Right lobe of liver (tissue), 6 donors: ENCODE measurements at regions not wholly inside any gene's neighbourhood (a gene's known extent, or its start where the extent isn't known, plus 50 kb on each side); places are given as distances from the start of the nearest gene placed in this dataset.

Experiments
- ATAC-seq, 4 donors: fragments of 200-7000 bp; cut with Tn5 transposase; one replicate each; pipeline ENCODE4 v1.9.1; 2020; ENCODE audit warnings: mild to moderate bottlenecking in 4 of 4, moderate library complexity in 4 of 4
- DNase-seq, 3 donors: peaks; one replicate each; pipeline ENCODE4 v3.0.0-alpha.2; 2020
- H3K27ac ChIP-seq, 3 donors: fragments of 200-600 bp; one replicate each; pipeline ENCODE4 v1.8.0; 2022
- H3K27me3 ChIP-seq, 2 donors: fragments of 200-600 bp; one replicate each; pipeline ENCODE4 v1.8.0; 2022
- H3K36me3 ChIP-seq, 4 donors: fragments of 200-600 bp; sonication (generic) in 1 of 4; one replicate each; pipeline versions ENCODE4 v1.5.1 to v1.8.0; 2017 to 2022; ENCODE audit warnings: control low read depth in 1 of 4
- H3K4me1 ChIP-seq, 4 donors: fragments of 200-600 bp; sonication (generic) in 1 of 4; one replicate each; pipeline versions ENCODE4 v1.5.1 to v1.8.0; 2017 to 2022; ENCODE audit warnings: control low read depth in 1 of 4
- H3K4me3 ChIP-seq, 3 donors: fragments of 200-600 bp; one replicate each; pipeline ENCODE4 v1.8.0; 2022
- H3K9me3 ChIP-seq, 4 donors: fragments of 200-600 bp; sonication (generic) in 1 of 4; one replicate each; pipeline versions ENCODE4 v1.5.1 to v1.8.0; 2017 to 2022; ENCODE audit warnings: control low read depth in 1 of 4
- CTCF ChIP-seq, 4 donors: fragments of 200-600 bp in 3 of 4; fragments of 450-650 bp in 1 of 4; IDR thresholded peaks; one replicate each; pipeline versions ENCODE4 v1.5.1 to v1.8.0; 2016 to 2022; ENCODE audit warnings: antibody characterized with exemption in 4 of 4, mild to moderate bottlenecking in 2 of 4
- POLR2A ChIP-seq: fragments of 450-650 bp; IDR thresholded peaks from one replicate; pipeline ENCODE4 v1.6.1; 2017; ENCODE audit warnings: antibody characterized with exemption, mild to moderate bottlenecking
- WGBS: methylation state at CpG from one replicate; pipeline ENCODE4 v1.1.6; 2018; ENCODE audit warnings: low coverage, low lambda C conversion rate; ENCODE audit not compliant: insufficient coverage; ENCODE audit errors: missing lambda C conversion rate; 5-methylcytosine and 5-hydroxymethylcytosine counted together
- intact Hi-C, 2 donors: fragments of 100-400 bp; cut with DNase I; formaldehyde crosslinking; loops; one replicate each; pipeline versions ENCODE4 v1.11.2 to v1.14.1; 2022
- donor health status: DM: no; HTN: yes; CAD: no.
- donor health status: DM: no; HTN: no; CAD: no.
- donor health status: DM: no; HTN: no; CAD: no.
- donor health status: DM: no; HTN: yes; CAD: no.
- donor health status: DM: no; HTN: yes; CAD: no.

DNA sequence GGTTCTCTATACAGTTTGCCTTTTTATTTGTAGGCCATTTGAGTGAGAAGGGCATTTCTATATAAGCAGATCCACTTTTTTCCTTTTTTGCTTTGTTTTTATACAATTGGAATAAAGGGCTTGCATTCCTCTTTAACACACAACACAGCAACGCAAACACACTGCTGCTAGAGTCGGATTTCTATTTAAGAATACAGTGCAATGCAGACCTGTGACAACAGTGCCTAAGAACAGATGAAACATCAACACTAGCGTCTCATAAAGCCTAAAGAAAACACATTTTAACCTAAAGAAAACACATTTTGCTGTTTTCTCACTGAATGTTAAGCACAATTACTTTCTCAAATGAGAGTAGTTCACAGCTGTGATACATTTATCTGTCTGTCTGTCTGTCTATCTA, 1141.1 kb downstream of the CDH11 start:
- H3K4me3 ChIP-seq, result no peak overlapping the region
- TF ChIP-seq POLR2A (no peak), CTCF (IDR thresholded peaks at IDR 0.05) (no peak)
- WGBS, result 31% methylated on average over 3 of the region's 3 CpGs
- H3K9me3 ChIP-seq, result no peaks in the 10 kb centered on the region
- H3K27me3 ChIP-seq, result no peaks in the 10 kb centered on the region
- no peak for DNase-seq
- ATAC-seq, result no peak
- intact Hi-C loops, result no loop called here
- no peaks in the 10 kb centered on the region for H3K4me1 ChIP-seq
- H3K36me3 ChIP-seq, result no peaks in the 10 kb centered on the region
- H3K27ac ChIP-seq, result no peak overlapping the region

- Histone ChIP-seq H3K27ac (no peak overlapping the region), H3K4me3 (no peak overlapping the region), H3K4me1 (no peaks in the 10 kb centered on the region), H3K9me3 (no peaks in the 10 kb centered on the region), H3K36me3 (no peaks in the 10 kb centered on the region), H3K27me3 (no peaks in the 10 kb centered on the region)
- TF ChIP-seq CTCF (IDR thresholded peaks at IDR 0.05), result no peak
- no peak for DNase-seq
- no peak for ATAC-seq
- intact Hi-C loops, result no loop called here
Observed at GRCh38 chr16:63978240-63978639, 1143.6 kb downstream of the CDH11 start.

DNA sequence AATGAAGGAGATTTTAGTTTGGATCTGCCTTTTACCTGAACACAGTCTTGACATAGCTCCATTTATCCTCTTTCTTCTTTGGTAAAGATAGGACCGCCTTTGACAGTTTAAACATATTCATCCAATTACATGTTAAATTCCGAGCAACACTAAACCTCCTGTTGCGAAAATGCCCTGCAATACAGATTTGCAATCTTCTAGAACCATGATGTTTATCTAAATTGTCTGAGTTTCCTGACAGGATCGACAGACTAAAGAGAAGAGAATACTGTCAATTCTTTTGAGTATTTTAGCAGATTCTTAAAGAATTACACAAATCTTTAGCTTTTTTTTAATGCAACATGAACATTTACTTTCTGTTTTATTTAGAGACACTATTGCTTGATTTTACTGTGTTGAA, 1145.5 kb downstream of the CDH11 start:
- Histone ChIP-seq H3K4me1 (no peaks in the 10 kb centered on the region), H3K4me3 (no peak overlapping the region), H3K27me3 (no peaks in the 10 kb centered on the region), H3K36me3 (no peaks in the 10 kb centered on the region), H3K27ac (no peak overlapping the region), H3K9me3 (no peaks in the 10 kb centered on the region)
- intact Hi-C loops, result no loop called here
- TF ChIP-seq CTCF (IDR thresholded peaks at IDR 0.05) (no peak), POLR2A (no peak)
- DNase-seq, result no peak
- no peak for ATAC-seq
- WGBS, result 48% methylated on average over 4 of the region's 4 CpGs

DNA sequence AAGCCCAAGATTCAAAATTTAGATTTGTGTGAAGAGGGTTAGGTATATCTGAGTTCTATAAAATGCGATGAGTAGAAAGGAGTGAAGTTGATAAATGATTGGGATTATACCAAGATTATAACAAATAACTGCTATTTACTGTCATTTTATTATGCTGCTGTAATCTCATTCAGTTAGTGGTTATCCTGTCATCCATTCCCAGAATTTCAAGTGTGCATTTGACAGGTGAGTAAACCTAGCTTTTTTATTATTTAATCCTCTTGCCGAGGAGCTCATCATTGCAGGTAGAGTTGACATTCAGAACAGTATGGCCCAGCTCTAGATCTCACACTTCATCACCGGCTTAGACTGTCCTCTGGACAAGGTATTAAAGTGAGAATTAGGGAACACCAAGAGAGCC, 1146.2 kb downstream of the CDH11 start:
- DNase-seq (no peak), ATAC-seq (no peak)
- Histone ChIP-seq H3K27ac (no peak overlapping the region), H3K27me3 (no peaks in the 10 kb centered on the region), H3K4me3 (no peak overlapping the region), H3K9me3 (no peaks in the 10 kb centered on the region), H3K4me1 (no peaks in the 10 kb centered on the region), H3K36me3 (no peaks in the 10 kb centered on the region)
- intact Hi-C loops, result no loop called here
- TF ChIP-seq CTCF (IDR thresholded peaks at IDR 0.05) (no peak), POLR2A (no peak)
- WGBS, result 55% methylated on average over 3 of the region's 3 CpGs

DNA sequence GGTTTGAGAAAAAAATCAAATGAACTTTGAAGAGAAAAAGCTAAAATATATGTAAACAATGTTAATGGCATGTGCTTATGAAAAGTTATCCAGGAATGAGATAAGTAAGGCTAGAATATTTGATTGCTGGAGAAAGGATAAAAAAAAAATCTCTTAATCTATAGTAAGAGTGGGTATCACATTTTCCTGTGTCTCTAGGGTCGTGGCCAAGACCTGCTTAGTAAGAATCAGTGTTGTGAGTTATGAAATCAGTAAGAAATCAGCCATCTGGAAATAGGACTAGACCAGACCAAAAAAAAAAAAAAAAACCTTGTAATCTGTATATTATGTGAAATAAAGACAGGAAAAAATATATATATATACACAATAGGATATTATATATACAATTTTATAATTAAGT, 1153.9 kb downstream of the CDH11 start:
- WGBS, result 17% methylated on average over 1 of the region's 1 CpG
- no peaks in the 10 kb centered on the region for H3K9me3 ChIP-seq
- intact Hi-C loops, result no loop called here

More for the DNA sequence above, 1153.9 kb downstream of the CDH11 start:
- no peaks in the 10 kb centered on the region for H3K36me3 ChIP-seq
- TF ChIP-seq CTCF (IDR thresholded peaks at IDR 0.05) (no peak), POLR2A (no peak)
- ATAC-seq (no peak), DNase-seq (no peak)
- H3K27ac ChIP-seq, result no peak overlapping the region
- H3K4me1 ChIP-seq, result no peaks in the 10 kb centered on the region
- H3K4me3 ChIP-seq, result no peak overlapping the region
- no peaks in the 10 kb centered on the region for H3K27me3 ChIP-seq
